G401.6 (cell line): ENCODE measurements at regions not wholly inside any gene's neighbourhood (a gene's known extent, or its start where the extent isn't known, plus 50 kb on each side); places are given as distances from the start of the nearest gene placed in this dataset.
A peak's percentile ranks its signal among the peaks of the same experiment; 100 is the strongest.

Source experiments
- FAIRE-seq: peaks from 2 replicates; lab custom pipeline; 2012; peaks lifted over from hg19 to GRCh38; lab: Jason Lieb, UNC

DNA sequence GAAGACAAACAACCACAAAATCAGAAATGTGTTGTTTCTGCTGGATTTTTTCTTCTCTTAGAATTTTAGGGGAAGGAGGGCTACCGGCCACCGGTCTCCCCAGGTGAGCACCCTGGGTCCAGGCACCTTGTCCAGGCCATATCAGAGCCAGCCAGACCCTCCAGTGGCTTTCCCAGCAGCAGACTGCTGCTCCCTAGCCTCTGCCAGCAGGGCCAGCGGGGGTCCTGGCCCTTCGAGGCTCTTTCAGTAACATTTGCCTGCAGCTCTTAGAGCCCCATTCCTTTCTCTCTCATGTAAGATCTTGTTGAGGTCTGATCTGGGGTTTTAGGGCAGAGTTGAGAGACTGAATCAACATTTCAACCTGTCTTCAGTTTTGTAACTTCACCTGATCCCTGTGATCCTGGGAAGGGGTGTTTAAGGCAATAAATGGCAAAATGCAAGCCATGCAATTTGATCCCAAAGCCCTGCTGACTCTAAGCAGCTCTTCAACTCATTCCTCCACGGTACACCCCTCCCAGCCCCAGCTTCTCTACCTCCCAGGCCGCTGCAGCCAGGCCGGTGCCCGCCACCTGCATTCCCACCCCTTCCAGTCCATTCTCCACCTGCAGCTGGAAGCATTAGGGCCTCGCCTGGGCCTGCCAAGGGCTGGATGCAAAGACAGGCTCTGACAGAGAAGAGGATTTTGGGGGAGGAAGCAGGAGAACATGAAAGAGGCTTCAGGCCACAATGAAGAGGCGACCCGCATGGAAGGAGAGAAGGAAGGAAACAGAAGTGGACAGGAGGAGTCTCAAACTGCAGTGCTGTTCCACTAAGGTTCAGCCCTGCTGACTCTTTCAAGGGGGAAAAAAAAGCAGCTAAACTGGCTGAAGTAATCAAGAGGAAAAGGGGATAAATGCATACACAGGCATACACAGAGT is 113.0 kb upstream of the FGF3 start:
- FAIRE-seq: no peak

- no peak for FAIRE-seq
Measured at GRCh38 chr11:69934861-69935494, 115.8 kb upstream of the FGF3 start.

- no peak for FAIRE-seq
Measured at GRCh38 chr11:69935941-69936505, 116.8 kb upstream of the FGF3 start.

DNA sequence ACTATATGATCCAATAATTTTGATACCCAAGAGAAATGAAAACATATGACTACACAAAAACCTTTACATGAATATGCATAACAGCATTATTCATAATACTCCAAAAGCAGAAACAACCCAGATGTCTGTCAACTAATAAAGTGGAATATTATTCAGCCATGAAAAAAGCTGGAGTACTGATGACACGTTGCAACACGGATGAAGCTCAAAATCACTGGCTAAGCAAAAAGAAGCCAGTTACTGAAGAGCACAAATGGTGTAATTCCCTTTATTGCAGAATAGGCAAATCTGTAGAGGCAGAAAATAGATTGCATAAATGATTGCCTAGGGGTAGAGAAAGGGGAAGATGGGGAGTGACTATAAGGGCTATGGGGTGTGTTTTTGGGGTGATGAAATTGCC is 117.6 kb upstream of the FGF3 start:
- FAIRE-seq: no peak

GRCh38 chr11:69938206-69938605 is 119.0 kb upstream of the FGF3 start:
- no peak for FAIRE-seq

DNA sequence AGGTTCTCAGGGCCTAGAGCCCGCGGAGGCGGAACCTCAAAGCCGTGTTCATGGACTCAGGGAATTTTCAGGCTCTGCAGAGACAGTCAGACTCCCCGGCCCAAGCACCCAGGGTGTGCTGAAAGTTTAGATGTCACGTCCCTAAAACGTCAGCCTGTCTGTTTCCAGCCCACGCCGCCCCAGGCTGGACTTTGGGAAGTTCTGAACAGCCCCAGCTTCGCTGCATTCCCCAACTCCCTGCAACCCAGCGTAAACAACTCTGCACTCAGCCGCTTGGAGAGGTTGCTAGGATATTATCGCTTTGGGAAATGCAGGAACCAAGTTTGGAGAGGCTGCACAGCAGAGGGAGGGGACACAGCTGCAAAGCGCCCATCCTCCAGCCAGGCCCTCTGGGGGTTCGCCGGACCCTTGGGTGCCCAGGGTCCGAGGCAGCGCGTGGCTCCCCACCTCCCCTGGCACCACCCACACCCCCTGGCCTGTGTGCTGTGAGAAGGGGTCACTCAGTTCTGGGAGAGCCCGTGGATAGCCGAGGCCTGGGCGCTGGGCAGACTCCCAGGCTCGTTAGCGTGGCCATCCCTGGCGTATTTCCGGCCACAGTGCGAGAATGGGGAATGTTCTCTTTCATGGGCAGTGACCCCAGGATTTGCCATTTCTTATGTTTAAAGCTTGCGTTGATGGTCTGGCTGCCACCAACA is 120.5 kb upstream of the FGF3 start:
- no peak for FAIRE-seq

GRCh38 chr11:69940246-69940610 is 121.0 kb upstream of the FGF3 start:
- FAIRE-seq: no peak

DNA sequence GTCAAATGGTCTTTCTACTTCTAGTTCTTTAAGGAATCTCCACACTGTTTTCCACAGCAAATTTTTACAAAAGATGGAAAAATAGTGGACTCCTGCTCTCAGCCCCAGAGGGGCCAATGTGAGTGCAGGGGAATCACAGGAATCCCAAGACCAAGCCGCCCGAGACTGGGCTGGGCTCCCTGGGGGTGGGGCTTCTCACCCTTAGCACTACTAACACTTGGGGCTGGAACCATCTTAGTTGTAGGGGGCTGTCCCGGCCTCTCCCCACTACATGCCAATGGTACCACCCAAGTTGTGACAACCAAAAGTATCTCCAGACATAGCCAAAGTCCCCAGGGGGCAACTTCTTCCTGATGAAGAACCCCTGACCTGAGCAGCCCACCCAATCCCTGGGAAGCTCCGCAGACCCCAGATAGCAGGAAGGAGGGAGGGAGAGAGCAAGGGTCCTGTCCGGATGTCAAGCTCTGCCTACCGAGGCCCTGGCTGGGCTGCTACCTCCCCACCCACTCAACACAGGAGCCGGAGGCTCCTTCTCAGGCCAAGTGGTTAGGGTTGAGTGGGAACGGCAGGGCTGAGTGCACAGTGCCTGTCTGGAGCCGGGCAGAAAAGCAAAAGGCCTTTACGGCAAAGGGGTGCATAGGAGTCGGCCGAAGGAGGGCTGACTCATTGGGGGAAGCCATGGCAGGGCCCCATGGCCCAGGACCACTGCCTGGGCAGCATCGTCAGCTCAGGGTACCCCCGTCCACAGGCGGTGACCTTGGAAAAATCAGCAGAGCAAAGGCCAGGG is 122.5 kb upstream of the FGF3 start:
- FAIRE-seq: no peak

GRCh38 chr11:69942333-69942820 is 123.2 kb upstream of the FGF3 start:
- FAIRE-seq: no peak

DNA sequence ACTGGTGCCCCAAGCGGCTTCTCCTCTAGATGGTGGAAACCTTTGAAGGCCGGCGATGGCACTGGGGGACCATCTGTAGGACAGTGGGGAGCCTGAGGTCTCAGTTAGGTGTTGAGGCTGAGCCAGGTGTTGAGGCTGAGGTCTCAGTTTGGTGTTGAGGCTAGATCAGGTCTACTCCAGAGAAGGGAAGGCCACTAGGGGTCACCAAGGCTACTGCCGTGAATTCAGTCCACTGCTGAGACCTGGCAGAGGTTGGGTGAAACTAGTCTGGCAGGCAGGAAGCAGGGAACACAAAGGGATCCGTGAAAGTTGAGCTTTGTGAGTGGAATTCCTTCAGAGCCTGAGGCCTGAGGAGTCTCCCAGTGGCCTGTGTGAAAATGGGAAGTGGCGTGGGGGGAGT is 123.8 kb upstream of the FGF3 start:
- no peak for FAIRE-seq

DNA sequence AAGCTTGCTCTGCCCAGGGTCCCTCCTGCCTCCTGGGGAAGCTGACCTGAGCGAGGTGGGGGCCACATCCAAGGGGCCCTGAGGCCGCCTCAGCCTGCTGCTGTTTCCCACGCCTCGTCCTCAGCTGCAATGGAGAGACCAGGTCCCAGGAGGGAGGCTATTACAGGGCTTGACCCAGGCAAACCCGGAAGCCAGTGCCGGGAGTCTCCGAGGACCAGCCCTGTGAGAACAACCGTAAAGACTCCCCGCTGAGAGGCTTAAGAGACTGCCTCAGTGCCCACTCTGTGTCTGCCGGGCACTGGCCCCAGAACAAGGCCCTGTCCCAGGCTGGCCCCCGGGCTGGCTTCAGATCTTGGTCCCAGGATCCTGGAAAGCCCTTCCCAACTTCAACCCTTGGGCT is 124.3 kb upstream of the FGF3 start:
- FAIRE-seq: no peak

GRCh38 chr11:69944146-69944795 is 125.1 kb upstream of the FGF3 start:
- no peak for FAIRE-seq

- no peak for FAIRE-seq
Measured at GRCh38 chr11:69945157-69945556, 125.9 kb upstream of the FGF3 start.

DNA sequence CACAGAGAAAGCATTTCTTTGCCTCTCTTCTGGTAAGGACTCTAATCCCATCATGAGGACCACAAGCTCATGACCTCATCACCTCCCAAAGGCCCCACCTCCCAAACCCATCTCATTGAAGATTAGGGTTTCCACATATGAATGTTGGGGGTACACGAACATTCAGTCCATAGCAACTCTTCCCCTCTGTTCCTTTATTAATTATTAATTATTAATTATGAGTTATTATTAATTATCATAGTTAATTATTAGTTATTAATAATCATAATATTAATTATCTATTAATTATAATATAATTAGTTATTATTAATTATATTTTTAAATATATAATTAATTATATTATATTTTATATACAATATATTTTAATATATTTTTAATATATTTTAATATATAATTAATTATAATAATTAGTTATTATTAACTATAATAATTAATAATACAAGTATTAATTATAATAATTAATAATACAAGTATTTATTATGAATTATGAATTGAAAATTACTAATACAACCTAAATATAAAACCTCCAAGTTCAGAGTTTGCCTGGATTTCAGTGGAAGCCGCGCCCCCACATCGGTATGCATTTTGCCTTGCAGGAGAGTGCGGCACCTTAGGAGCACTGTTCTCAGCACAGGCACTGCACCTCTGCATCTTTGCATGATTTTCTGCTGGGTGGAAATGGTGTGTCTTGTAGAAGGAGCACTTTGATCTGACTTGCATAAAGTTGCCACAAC is 128.0 kb upstream of the FGF3 start:
- FAIRE-seq: peak; percentile 98

DNA sequence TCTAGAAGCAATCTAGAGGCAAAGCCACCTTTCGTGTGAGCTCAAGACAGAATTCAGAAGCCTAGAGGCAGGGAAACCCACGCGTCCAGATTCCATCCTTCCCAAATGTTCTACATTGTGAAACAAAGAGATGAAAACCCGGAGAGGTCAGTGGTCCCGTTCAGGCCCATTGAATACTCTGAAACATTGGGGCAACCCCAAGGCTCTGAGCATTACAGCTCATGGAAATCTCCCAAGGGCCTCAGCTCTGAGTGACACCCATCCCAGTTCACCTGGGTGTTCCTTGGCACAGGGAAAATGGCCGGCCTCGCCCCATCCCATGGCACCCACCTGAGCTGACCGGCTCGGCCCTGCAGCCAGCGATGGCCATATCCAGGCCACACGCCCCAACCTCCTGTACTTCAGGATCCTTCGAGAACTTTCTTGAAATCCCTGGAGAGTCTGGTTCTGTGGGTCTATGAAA is 128.6 kb upstream of the FGF3 start:
- FAIRE-seq: no peak

GRCh38 chr11:69948256-69949141 is 129.3 kb upstream of the FGF3 start:
- FAIRE-seq: no peak

DNA sequence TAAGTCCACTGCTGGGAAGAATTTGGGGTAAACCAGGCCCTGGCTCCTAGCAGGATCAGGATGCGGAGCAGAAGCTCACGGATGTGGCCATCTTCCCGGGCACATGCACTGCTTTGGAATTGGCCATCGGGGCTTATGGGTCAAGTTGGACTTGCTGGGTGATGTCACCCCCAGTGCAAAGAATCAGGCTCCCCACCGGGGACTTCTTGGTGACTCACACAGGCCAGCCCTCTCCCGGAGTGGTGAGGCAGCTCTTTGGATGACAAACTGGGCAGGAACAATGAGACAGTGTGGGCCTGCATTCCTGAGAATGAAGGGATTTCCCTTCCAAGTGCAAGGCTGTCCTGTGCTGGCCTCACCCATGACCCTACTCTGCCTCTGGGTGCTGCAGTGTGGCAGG is 128.8 kb upstream of the ANO1 start:
- no peak for FAIRE-seq

DNA sequence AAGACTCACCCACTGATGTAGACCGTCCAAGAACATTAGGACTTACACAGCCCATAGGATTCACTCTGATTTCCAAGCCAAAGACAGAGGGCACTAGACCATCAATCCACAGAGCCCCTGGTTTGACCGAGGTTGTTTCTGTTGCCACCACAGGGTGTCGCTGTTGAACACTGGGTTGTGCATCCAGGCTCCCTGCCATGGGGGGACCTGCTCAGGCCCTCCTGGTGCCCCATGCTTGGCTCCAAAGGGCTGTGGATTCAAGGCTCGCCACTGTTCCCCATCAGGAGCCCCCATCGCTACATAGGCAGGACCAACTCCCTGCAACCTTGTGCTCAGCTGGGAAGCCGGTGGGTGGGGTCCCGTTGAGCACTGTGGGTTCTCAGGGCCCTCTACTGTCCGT is 128.0 kb upstream of the ANO1 start:
- FAIRE-seq: no peak

DNA sequence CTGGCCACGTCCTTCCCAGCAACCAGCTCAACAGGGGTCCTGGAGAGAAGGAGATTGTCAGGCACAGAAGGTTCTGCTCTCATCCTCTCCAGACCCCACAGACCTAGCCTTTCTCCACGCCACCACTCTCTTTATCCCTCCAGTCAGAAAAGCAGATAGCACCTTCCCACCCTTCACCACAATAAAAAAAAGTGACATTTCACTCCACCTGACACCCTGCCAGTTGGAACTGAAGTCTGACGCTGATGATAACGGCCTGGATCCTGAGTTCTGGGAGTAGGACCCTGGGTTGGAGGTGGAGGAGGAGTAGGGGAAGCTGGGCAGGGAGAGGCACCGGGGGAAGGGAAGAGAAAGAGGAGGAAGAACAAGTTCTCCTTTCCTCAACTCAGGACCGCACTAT is 127.5 kb upstream of the ANO1 start:
- FAIRE-seq: no peak

- FAIRE-seq: no peak
Measured at GRCh38 chr11:69951821-69952220, 126.3 kb upstream of the ANO1 start.
